ENCODE measurements at regions not wholly inside any gene's neighbourhood (a gene's known extent, or its start where the extent isn't known, plus 50 kb on each side); places are given as distances from the start of the nearest gene placed in this dataset.
"Not testable (repeated sequence)": the region's sequence is repeated elsewhere in the genome, so short reads cannot be mapped to it uniquely, and the experiment has no call there.

DNA sequence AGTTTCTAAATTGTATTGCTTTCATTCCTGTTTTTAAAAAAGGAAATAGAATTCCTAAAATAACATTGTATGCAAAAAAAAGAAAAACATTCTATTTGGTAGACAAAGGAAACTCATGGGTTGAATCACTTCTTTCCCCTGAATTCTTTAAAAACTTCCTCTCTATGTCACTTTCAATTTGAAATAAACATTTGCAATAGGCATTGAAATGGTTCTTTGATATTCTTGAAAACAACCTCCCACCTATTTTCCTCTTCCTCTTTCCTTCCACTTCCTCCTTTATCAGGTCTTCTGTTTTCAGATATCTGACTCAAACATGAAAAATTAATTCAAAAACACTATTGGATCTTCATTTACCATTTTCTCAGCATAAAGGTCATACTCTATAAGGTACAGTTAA lies 442.0 kb upstream of the MEF2C start:
- POLR2A ChIA-PET (ENCODE audit: low non-redundant PET) = no interaction called here
- no peak for DNase-seq (ENCODE audit: low spot score)
- CTCF ChIA-PET = no interaction called here
- TF ChIP-seq, protein P1, sequence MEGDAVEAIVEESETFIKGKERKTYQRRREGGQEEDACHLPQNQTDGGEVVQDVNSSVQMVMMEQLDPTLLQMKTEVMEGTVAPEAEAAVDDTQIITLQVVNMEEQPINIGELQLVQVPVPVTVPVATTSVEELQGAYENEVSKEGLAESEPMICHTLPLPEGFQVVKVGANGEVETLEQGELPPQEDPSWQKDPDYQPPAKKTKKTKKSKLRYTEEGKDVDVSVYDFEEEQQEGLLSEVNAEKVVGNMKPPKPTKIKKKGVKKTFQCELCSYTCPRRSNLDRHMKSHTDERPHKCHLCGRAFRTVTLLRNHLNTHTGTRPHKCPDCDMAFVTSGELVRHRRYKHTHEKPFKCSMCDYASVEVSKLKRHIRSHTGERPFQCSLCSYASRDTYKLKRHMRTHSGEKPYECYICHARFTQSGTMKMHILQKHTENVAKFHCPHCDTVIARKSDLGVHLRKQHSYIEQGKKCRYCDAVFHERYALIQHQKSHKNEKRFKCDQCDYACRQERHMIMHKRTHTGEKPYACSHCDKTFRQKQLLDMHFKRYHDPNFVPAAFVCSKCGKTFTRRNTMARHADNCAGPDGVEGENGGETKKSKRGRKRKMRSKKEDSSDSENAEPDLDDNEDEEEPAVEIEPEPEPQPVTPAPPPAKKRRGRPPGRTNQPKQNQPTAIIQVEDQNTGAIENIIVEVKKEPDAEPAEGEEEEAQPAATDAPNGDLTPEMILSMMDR (conservative IDR thresholded peaks at IDR 0.05; ENCODE audit: low read depth) = no peak
- H3K27ac ChIP-seq = no peak overlapping the region

DNA sequence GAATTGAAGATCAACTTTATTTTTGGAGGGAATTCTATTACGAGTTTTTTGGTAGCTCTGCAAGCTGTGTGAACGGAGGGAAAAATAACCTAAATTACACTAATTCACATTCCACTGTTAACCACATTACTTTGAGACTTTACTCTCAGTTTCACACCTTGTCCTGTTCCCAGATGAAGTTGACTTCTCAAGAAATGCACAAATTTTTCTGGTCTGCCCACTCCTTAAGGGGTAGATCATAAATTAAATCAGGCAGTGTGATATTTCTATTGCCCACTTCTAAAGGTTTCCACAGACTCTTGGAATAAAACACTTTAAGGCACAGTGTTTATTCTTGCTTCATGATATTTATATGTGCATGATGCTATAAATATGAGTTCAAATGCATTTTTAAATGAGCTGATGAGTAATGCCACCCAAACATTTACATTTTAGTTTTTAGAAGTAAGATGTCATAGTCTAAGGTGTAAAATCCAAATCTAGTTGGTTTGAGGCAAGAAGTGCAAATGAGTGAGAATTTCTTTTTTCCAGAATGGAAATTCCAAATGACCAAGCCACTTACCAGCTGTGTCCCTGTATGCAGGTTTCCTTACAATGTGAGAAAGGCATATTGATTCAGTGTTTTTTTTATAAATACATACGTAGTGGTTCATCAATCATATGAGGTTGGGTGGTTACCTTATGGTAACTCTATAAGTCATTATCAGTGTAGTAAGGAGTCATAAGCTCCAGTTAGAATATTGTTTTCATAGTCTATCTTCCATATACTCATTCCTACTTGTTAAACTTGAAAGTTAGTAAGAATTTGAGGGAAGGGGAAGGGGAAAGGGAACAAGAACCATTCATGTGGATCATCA lies 437.7 kb upstream of the MEF2C start:
- CTCF ChIA-PET = no interaction called here
- TF ChIP-seq, protein P1 (conservative IDR thresholded peaks at IDR 0.05; ENCODE audit: low read depth) = no peak
- H3K27ac ChIP-seq = no peak overlapping the region
- POLR2A ChIA-PET (ENCODE audit: low non-redundant PET) = no interaction called here
- no peak for DNase-seq (ENCODE audit: low spot score)

DNA sequence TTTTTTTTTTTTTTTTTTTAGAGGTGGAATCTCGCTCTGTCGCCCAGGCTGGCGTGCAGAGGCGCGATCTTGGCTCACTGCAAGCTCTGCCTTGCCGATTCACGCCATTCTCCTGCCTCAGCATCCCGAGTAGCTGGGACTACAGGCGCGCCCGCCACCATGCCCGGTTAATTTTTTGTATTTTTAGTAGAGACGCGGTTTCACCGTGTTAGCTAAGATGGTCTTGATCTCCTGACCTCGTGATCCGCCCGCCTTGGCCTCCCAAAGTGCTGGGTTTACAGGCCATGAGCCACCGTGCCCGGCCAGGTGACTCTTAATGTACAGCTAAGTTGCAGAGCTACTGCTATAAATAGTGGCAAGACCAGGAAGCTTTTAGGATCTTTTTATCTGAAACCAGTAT lies 434.9 kb upstream of the MEF2C start:
- DNase-seq (ENCODE audit: low spot score); POLR2A ChIA-PET (ENCODE audit: low non-redundant PET); H3K27ac ChIP-seq: not testable (repeated sequence)
- CTCF ChIA-PET = interaction anchor here (0.6 to 0.7 kb wide), 2 partner anchors 27 to 720 kb away, joined by 3 to 6 read pairs; no protein-coding TSS in a partner anchor

DNA sequence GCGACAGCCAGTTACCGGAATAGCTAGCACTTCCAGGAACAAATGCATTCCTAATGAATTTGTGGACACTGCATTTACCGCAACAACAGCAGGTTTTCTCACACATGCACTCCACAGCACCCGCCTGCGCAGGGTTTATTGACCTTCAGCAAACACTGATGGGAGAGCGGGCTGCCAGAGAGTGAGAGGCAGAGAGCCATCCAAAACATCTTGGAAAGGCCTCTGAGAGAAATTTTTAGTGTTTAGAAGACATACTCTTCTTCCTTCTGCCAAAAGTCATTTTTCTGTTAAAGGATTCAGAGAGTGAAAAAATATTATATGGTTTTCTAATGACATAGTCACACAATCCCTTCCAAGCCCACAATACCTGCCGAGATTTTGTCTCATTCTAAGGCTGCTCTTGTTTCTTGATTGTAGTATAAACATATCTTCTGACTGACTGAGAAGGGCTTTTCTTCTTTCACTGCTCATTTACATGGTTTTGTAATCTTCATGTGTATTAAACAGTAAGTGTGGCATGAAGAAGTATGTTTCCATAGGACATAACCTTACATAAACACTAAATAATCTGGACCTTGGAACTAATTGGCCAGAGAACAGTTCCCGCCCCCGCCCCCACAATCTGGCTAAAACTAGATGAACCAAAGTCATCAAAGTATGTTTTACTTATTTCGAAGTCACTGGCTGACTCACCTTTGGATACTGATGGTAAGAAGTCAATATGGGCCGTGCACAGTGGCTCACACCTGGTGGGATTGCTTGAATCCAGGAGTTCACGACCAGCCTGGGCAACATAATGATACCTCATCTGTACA lies 432.5 kb upstream of the MEF2C start:
- CTCF ChIA-PET = no interaction called here

DNA sequence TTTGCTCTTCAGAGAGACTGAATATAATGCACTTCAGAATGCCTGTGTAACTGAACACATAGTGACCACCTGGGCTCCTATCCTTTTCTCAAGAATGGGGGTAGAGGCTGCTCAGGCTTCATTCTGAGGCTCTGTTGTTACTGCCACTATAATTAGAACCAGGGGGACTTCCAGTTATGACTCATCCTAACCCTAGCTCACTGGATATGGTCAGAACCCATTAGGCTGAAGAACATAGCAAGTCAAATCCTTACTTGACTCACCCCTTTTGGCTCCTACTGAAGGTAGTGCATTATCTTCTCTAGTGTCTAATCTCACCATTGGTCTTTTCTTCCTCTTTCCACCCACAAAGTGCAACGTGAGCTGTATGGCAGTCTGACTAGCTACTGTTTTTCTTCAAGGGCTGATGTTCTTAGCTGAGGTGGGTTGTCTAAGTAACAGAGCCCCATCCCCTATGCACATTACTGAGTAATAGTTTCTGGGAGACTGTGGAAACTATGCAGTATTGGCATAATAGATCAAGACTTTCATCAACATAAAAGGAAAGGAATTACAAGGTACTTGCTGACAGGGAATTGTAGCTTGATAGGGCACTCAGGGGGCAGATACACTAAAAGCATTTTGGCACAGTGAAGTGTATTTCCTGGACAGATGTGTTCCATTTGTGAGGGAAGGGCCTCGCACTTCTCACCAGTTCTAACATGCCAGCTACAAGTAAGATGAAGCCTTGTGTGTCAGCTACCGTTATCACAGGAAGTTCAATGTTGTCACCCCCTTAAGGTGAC lies 431.0 kb upstream of the MEF2C start:
- DNase-seq (ENCODE audit: low spot score) = peak; percentile 22
- ChIA-PET CTCF (interaction anchor here (0.6 kb wide), 2 partner anchors 124 to 716 kb away, joined by 3 read pairs; no protein-coding TSS in a partner anchor), POLR2A (ENCODE audit: low non-redundant PET) (no interaction called here)
- TF ChIP-seq, protein P1 (conservative IDR thresholded peaks at IDR 0.05; ENCODE audit: low read depth) = no peak
- no peak overlapping the region for H3K27ac ChIP-seq

More for the DNA sequence above, 432.5 kb upstream of the MEF2C start:
- H3K27ac ChIP-seq = no peak overlapping the region
- DNase-seq (ENCODE audit: low spot score) = no peak
- POLR2A ChIA-PET (ENCODE audit: low non-redundant PET) = no interaction called here
- TF ChIP-seq, protein P1 (conservative IDR thresholded peaks at IDR 0.05; ENCODE audit: low read depth) = no peak

DNA sequence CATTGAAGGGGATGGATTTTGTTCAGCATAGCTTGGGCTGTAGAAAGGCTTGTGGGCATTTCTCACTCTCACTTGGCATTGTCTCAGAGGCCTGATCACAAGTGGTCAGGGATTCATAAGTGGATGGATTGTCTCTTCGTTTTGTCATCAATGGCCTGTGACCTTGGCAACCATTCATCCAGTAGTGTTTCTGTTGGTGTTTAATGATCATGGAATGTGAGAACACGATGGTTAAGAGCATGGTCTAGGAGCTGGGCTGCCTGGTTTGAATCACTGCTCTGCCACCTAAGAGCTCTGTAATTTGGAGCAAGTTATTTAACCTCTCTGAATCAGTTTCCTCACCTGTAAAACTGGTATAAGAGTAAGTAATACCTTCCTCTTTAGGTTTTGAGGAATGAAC lies 430.1 kb upstream of the MEF2C start:
- TF ChIP-seq, protein P1 (conservative IDR thresholded peaks at IDR 0.05; ENCODE audit: low read depth) = no peak
- ChIA-PET POLR2A (ENCODE audit: low non-redundant PET) (no interaction called here), CTCF (interaction anchor here (0.7 kb wide), 1 partner anchor 10 kb away, joined by 3 read pairs; no protein-coding TSS in a partner anchor)
- DNase-seq (ENCODE audit: low spot score) = peak; percentile 18
- no peak overlapping the region for H3K27ac ChIP-seq
